GM12872 (cell line): ENCODE measurements at regions not wholly inside any gene's neighbourhood (a gene's known extent, or its start where the extent isn't known, plus 50 kb on each side); places are given as distances from the start of the nearest gene placed in this dataset.

Source experiments
- CTCF ChIP-seq: IDR thresholded peaks from 3 replicates; pipeline ENCODE4 v1.5.1; 2011; ENCODE audit warnings: low read depth, mild to moderate bottlenecking, low read length, moderate library complexity; ENCODE audit not compliant: insufficient read depth

- no peak for TF ChIP-seq CTCF
These were observed 270.2 kb upstream of the PRDM1 start for GRCh38 chr6:105815661-105816555.

GRCh38 chr6:105814745-105815536 lies 271.2 kb upstream of the PRDM1 start:
- TF ChIP-seq CTCF = no peak

GRCh38 chr6:105810922-105811482 lies 275.1 kb upstream of the PRDM1 start:
- TF ChIP-seq CTCF = no peak

- no peak for TF ChIP-seq CTCF
These were observed 275.8 kb upstream of the PRDM1 start for GRCh38 chr6:105810105-105810921.

- no peak for TF ChIP-seq CTCF
These were observed 277.6 kb upstream of the PRDM1 start for GRCh38 chr6:105808571-105808970.

GRCh38 chr6:105807905-105808304 lies 278.2 kb upstream of the PRDM1 start:
- no peak for TF ChIP-seq CTCF
